ENCODE measurements at regions not wholly inside any gene's neighbourhood (a gene's known extent, or its start where the extent isn't known, plus 50 kb on each side); places are given as distances from the start of the nearest gene placed in this dataset.

- Histone ChIP-seq H3K36me3 (ENCODE audit: control insufficient read depth, insufficient read depth, low read length) (no peaks in the 10 kb centered on the region), H3K4ac (ENCODE audit: low read depth, low read length) (no peak overlapping the region), H4K20me1 (ENCODE audit: insufficient read depth, low read length) (no peaks in the 10 kb centered on the region), H2BK5ac (ENCODE audit: low read depth, low read length, poor library complexity, severe bottlenecking) (no peak overlapping the region), H2BK20ac (ENCODE audit: low read depth, low read length) (peak overlapping the region; percentile 66; the same call in 1 of the 2 replicates), H3K9me3 (ENCODE audit: control insufficient read depth, insufficient read depth, low read length) (no peaks in the 10 kb centered on the region), H3K79me1 (ENCODE audit: low read depth in 1 of 2, low read length in 2 of 2) (no peaks in the 10 kb centered on the region), H3K18ac (ENCODE audit: low read depth, low read length) (no peak overlapping the region), H4K8ac (ENCODE audit: low read depth in 2 of 2, low read length in 2 of 2) (peak overlapping the region in 1 of 2 experiments; percentile 74; a peak in 1 of 4 replicates), H3K14ac (replicated peaks; ENCODE audit: low read depth, low read length) (no peak overlapping the region), H3K23ac (ENCODE audit: low read depth, low read length) (0 out of 2 replicates have a peak overlapping the region, but pooled peaks have one; percentile 51), H4K5ac (ENCODE audit: low read depth, low read length) (no peak overlapping the region), H2BK120ac (ENCODE audit: low read depth, low read length) (peak overlapping the region; percentile 61; the same call in 1 of the 2 replicates), H3K9me1 (ENCODE audit: insufficient read depth, low read length) (no peaks in the 10 kb centered on the region), H3K9ac (ENCODE audit: low read depth, low read length) (no peak overlapping the region), H3K4me3 (ENCODE audit: insufficient read depth, low read depth, low read length) (no peak overlapping the region), H3K27me3 (ENCODE audit: control insufficient read depth, insufficient read depth, low read length) (no peaks in the 10 kb centered on the region), H3K56ac (ENCODE audit: extremely low read depth, insufficient read depth, low read length) (no peak overlapping the region), H3K4me1 (ENCODE audit: control insufficient read depth, insufficient read depth, low read length) (no peaks in the 10 kb centered on the region), H3K4me2 (ENCODE audit: low read depth, low read length) (no peak overlapping the region), H3K27ac (ENCODE audit: insufficient read depth, low read length) (no peak overlapping the region), H2AK9ac (replicated peaks; ENCODE audit: low read depth, low read length, poor library complexity) (no peak overlapping the region), H2AFZ (replicated peaks; ENCODE audit: low read length, poor library complexity) (no peak overlapping the region), H4K91ac (ENCODE audit: insufficient read depth, low read depth, low read length) (no peak overlapping the region), H2AK5ac (ENCODE audit: low read depth, low read length) (no peak overlapping the region), H2BK15ac (ENCODE audit: low read depth, low read length) (no peak overlapping the region)
- intact Hi-C loops (cut with micrococcal nuclease), result no loop called here
- DNase-seq (peak; percentile 2), ATAC-seq (ENCODE audit: low read depth) (no peak)
- in situ Hi-C loops (cut with MboI; ENCODE audit: low sequenced_read_pairs), result no loop called here
- TF ChIP-seq, protein P1, sequence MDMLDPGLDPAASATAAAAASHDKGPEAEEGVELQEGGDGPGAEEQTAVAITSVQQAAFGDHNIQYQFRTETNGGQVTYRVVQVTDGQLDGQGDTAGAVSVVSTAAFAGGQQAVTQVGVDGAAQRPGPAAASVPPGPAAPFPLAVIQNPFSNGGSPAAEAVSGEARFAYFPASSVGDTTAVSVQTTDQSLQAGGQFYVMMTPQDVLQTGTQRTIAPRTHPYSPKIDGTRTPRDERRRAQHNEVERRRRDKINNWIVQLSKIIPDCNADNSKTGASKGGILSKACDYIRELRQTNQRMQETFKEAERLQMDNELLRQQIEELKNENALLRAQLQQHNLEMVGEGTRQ (IDR thresholded peaks at IDR 0.05; ENCODE audit: low read depth, low read length), result no peak
- TF ChIP-seq POLR2A (IDR thresholded peaks at IDR 0.05; ENCODE audit: low read depth, low read length) (no peak), NFE2L2 (IDR thresholded peaks at IDR 0.05; ENCODE audit: low read depth, low read length) (no peak)
- TF ChIP-seq, protein P2, sequence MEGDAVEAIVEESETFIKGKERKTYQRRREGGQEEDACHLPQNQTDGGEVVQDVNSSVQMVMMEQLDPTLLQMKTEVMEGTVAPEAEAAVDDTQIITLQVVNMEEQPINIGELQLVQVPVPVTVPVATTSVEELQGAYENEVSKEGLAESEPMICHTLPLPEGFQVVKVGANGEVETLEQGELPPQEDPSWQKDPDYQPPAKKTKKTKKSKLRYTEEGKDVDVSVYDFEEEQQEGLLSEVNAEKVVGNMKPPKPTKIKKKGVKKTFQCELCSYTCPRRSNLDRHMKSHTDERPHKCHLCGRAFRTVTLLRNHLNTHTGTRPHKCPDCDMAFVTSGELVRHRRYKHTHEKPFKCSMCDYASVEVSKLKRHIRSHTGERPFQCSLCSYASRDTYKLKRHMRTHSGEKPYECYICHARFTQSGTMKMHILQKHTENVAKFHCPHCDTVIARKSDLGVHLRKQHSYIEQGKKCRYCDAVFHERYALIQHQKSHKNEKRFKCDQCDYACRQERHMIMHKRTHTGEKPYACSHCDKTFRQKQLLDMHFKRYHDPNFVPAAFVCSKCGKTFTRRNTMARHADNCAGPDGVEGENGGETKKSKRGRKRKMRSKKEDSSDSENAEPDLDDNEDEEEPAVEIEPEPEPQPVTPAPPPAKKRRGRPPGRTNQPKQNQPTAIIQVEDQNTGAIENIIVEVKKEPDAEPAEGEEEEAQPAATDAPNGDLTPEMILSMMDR (conservative IDR thresholded peaks at IDR 0.05; ENCODE audit: low read depth, low read length), result no peak
- no TSS peak for BruUV-seq (replicated peaks)
- CTCF ChIA-PET, result no interaction called here
- POLR2A ChIA-PET (ENCODE audit: unreplicated experiment), result no interaction called here
- dilution Hi-C loops (cut with HindIII; ENCODE audit: low sequenced_read_pairs, unreplicated experiment), result no loop called here
Measured at GRCh38 chr13:82947683-82948082, 934.6 kb downstream of the SLITRK1 start.

Measured in IMR-90 (cell line).